ENCODE measurements at regions not wholly inside any gene's neighbourhood (a gene's known extent, or its start where the extent isn't known, plus 50 kb on each side); places are given as distances from the start of the nearest gene placed in this dataset.

- intact Hi-C loops (cut with DNase I) = no loop called here
- no peaks in the 10 kb centered on the region for H3K36me3 ChIP-seq
- no peak for DNase-seq (ENCODE audit: extremely low spot score in 2 of 2)
- TF ChIP-seq POLR2A (IDR thresholded peaks at IDR 0.05) (no peak), CTCF (IDR thresholded peaks at IDR 0.05) (no peak), POLR2AphosphoS5 (IDR thresholded peaks at IDR 0.05; ENCODE audit: insufficient read depth in 1 of 2, low read depth in 1 of 2) (no peak)
- H3K27ac ChIP-seq = no peak overlapping the region
- H3K4me1 ChIP-seq = no peaks in the 10 kb centered on the region
- H3K27me3 ChIP-seq = no peaks in the 10 kb centered on the region
- H3K9me3 ChIP-seq = no peaks in the 10 kb centered on the region
- H3K4me3 ChIP-seq = no peak overlapping the region
Measured at GRCh38 chr2:11920993-11921583, 174.7 kb downstream of the LPIN1 start.

GRCh38 chr2:11922294-11922693 lies 175.9 kb downstream of the LPIN1 start:
- Histone ChIP-seq H3K27ac (no peak overlapping the region), H3K27me3 (no peaks in the 10 kb centered on the region), H3K4me3 (no peak overlapping the region), H3K9me3 (no peaks in the 10 kb centered on the region), H3K36me3 (no peaks in the 10 kb centered on the region), H3K4me1 (no peaks in the 10 kb centered on the region)
- intact Hi-C loops (cut with DNase I) = no loop called here
- no peak for DNase-seq (ENCODE audit: extremely low spot score in 2 of 2)
- no peak for TF ChIP-seq CTCF (IDR thresholded peaks at IDR 0.05)
- TF ChIP-seq POLR2AphosphoS5 (IDR thresholded peaks at IDR 0.05; ENCODE audit: insufficient read depth in 1 of 2, low read depth in 1 of 2) = no peak
- TF ChIP-seq POLR2A (IDR thresholded peaks at IDR 0.05) = no peak

GRCh38 chr2:11923935-11924334 lies 177.5 kb downstream of the LPIN1 start:
- Histone ChIP-seq H3K27ac (no peak overlapping the region), H3K9me3 (no peaks in the 10 kb centered on the region), H3K27me3 (no peaks in the 10 kb centered on the region), H3K4me3 (no peak overlapping the region), H3K4me1 (no peaks in the 10 kb centered on the region), H3K36me3 (no peaks in the 10 kb centered on the region)
- TF ChIP-seq CTCF (IDR thresholded peaks at IDR 0.05) (no peak), POLR2A (IDR thresholded peaks at IDR 0.05) (no peak), POLR2AphosphoS5 (IDR thresholded peaks at IDR 0.05; ENCODE audit: insufficient read depth in 1 of 2, low read depth in 1 of 2) (no peak)
- intact Hi-C loops (cut with DNase I) = no loop called here
- DNase-seq (ENCODE audit: extremely low spot score in 2 of 2) = no peak

- Histone ChIP-seq H3K9me3 (no peaks in the 10 kb centered on the region), H3K27ac (no peak overlapping the region), H3K4me3 (no peak overlapping the region), H3K36me3 (no peaks in the 10 kb centered on the region), H3K4me1 (no peaks in the 10 kb centered on the region), H3K27me3 (no peaks in the 10 kb centered on the region)
- TF ChIP-seq POLR2A (IDR thresholded peaks at IDR 0.05) (no peak), POLR2AphosphoS5 (IDR thresholded peaks at IDR 0.05; ENCODE audit: insufficient read depth in 1 of 2, low read depth in 1 of 2) (no peak), CTCF (IDR thresholded peaks at IDR 0.05) (no peak)
- DNase-seq (ENCODE audit: extremely low spot score in 2 of 2) = no peak
- intact Hi-C loops (cut with DNase I) = no loop called here
Measured at GRCh38 chr2:11925295-11926066, 179.0 kb downstream of the LPIN1 start.

- H3K4me3 ChIP-seq = no peak overlapping the region
- no peak for DNase-seq (ENCODE audit: extremely low spot score in 2 of 2)
- no peaks in the 10 kb centered on the region for H3K27me3 ChIP-seq
- no peak overlapping the region for H3K27ac ChIP-seq
- no peaks in the 10 kb centered on the region for H3K9me3 ChIP-seq
- no peaks in the 10 kb centered on the region for H3K36me3 ChIP-seq
- TF ChIP-seq POLR2A (IDR thresholded peaks at IDR 0.05) (no peak), POLR2AphosphoS5 (IDR thresholded peaks at IDR 0.05; ENCODE audit: insufficient read depth in 1 of 2, low read depth in 1 of 2) (no peak), CTCF (IDR thresholded peaks at IDR 0.05) (no peak)
- no peaks in the 10 kb centered on the region for H3K4me1 ChIP-seq
- intact Hi-C loops (cut with DNase I) = no loop called here
Measured at GRCh38 chr2:11930211-11930761, 183.9 kb downstream of the LPIN1 start.
